T-helper 1 cell treated with Interleukin-12 subunit alpha and Interleukin-12 subunit beta and Interleukin-4 antibody, amounts not matched to agents 30 ng/mL and 1 ng/mL, for 36 hours (primary cell): ENCODE measurements at regions not wholly inside any gene's neighbourhood (a gene's known extent, or its start where the extent isn't known, plus 50 kb on each side); places are given as distances from the start of the nearest gene placed in this dataset.

Source experiments
- intact Hi-C: fragments of 100-400 bp; cut with micrococcal nuclease; formaldehyde crosslinking; loops from one replicate; pipeline ENCODE4 v1.15.1; 2024

- intact Hi-C loops: no loop called here
Measured at GRCh38 chr9:108519437-108519836, 336.3 kb downstream of the ACTL7B start.

DNA sequence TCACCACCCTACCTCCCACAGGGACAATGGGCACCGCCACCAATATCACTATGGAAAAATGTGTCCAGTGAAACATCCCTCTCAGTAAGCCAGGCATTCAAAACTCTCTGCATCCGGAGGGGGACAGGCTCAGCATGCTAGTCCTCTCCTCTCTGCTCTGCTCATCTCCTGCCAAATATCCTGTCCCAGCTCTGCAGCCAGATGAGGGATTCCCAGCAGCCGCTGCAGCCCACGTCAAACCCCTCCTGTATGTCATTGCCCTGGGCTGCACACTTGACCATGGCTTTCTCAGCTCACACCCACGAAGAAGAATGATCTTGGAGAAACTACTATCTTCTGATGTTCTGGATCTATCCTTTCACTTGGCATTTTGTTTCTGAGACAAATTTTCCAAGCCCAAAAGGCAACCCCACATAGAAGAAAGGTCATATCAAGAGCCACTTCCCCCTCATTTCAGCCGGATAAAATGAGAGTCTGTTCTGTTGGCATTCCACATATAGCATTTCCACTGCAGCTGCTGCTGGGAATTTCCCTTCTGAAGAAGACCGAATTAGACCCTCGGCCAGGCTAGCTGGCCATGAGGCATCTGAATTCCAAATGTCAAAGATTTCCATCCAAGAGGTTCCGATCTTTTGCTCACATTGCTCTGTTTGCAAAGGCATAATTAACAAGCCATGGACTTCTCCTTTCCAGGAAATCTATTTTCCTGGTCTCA, 338.0 kb downstream of the ACTL7B start:
- intact Hi-C loops: no loop called here

- intact Hi-C loops: no loop called here
Measured at GRCh38 chr9:108516391-108516790, 339.4 kb downstream of the ACTL7B start.

- intact Hi-C loops: no loop called here
Measured at GRCh38 chr9:108515856-108516255, 339.9 kb downstream of the ACTL7B start.

GRCh38 chr9:108512426-108513173, 343.2 kb downstream of the ACTL7B start:
- intact Hi-C loops: no loop called here

DNA sequence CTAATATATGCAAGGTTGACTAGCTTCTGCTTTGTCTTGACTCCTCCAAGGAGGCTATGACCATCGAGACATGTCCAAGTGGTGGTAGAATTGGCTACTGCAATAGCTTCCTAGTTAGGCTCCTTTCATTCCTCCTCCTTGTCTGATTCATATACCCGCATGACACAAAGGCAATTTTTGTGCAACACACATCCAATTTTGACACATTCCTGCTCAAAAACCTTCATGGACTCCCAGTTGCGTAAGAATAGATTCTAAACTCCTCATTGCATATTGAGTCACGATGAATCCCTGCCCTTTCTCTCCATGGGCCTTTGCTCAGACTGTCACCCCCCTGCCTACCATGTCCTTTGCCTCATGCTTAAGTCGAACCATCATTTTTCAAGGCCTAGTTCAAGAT, 344.5 kb downstream of the ACTL7B start:
- intact Hi-C loops: no loop called here

GRCh38 chr9:108496846-108497245, 358.9 kb downstream of the ACTL7B start:
- intact Hi-C loops: no loop called here

GRCh38 chr9:108489567-108489966, 366.2 kb downstream of the ACTL7B start:
- intact Hi-C loops: no loop called here

DNA sequence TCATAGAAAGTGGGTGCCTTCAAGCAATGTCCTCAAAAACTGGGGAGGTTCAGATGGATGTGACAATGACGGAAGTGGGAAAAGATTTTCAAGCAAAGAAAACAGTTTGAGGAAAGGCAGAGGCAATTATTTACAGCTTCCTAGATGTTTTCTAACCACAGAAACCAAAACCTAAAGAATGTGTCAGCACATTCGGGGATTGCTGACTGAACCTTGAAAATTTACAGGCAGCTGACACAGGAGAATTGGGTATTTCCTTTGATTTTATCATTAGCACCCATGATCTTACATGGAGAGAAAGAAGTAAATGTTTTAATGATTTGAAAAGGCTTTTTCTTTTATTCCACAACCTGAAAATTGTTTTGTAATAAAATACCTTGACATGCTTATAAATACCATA, 369.0 kb downstream of the ACTL7B start:
- intact Hi-C loops: no loop called here

DNA sequence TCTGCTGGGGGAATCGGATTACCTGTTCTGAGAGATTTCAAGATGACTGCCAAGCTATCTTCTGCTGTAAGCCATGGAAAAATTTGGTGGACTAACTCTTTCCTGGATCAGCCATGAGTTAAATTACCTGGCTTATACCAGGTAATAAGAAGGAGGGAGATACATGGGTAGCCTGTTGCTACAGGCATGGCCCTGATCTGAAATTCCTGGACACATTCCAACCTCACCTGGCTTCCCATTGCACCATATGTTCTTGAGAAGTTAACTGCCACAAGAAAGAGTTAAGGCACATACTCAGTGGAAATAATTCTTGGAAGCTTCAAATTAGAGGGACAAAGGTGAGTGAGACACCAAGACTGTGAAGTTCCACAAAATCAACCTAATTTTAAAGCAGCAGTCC, 371.3 kb downstream of the ACTL7B start:
- intact Hi-C loops: no loop called here

GRCh38 chr9:108483676-108484075, 372.1 kb downstream of the ACTL7B start:
- intact Hi-C loops: no loop called here

DNA sequence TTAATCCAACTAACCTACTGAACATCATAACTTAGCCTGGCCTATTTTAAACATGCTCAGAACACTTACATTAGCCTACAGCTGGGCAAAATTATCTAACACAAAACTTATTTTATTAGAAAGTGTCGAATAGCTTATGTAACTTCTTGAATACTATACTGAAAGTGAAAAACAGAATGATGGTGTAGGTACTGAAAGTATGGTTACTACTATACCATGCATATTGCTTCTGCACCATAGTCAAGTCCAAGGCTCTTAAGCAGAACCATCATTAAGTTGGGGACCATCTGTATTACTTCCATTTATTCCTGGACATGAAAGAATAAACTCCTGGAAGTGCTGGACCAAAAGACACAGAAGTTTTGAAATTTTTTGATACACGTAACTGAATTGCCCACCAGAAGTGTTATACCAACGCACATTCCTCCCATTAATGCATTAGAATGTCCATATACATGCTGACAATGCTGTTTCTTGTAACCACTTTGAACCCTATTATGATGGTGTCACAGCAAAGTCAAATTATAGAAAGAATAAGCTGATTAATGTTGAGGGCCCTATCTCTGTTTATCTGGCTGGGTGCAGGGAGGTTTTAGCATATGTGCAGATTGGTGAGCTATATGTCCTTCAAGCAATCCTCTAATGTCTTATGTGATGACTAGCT, 375.7 kb downstream of the ACTL7B start:
- intact Hi-C loops: no loop called here

DNA sequence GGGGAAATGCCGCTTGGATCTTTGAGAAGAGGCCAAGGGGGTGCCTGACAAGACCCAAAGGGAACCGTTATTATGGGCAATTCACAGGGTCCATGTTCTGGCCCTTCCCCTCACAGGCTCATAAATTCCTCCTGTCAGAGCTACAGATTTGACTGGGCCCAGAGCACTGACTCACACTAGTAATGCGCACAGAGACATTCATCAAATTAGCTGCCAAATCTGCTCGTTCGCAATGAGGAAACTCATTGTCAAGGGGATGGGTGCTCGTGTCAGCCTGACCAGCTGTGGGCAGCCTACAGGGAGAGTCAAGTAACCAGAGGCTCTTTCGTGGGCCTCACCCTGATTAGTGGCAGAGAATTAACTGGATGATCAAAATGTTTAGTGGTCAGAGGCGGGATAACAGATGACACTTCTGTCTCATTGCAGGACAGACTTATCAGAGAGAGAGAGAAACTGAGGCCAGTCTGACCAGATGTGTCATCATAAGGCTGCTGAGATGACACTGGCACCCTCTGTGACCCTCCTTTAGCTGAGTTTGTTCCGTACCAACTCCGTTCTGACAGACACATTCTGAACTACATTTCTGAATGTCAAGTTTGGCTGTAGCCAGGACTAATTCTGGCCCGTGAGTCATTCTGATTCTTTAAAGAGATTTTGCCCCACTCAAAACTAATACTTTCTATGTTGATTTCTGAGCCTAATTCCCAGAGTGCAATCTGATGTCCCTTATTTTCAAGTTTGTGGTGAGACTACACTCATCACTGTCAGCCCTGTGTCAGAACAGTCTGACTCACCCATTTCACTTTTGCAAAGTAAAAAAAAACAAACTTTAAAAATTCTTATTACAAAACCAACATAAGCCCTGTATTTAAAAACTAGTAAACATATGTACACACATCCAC, 377.1 kb downstream of the ACTL7B start:
- intact Hi-C loops: no loop called here

DNA sequence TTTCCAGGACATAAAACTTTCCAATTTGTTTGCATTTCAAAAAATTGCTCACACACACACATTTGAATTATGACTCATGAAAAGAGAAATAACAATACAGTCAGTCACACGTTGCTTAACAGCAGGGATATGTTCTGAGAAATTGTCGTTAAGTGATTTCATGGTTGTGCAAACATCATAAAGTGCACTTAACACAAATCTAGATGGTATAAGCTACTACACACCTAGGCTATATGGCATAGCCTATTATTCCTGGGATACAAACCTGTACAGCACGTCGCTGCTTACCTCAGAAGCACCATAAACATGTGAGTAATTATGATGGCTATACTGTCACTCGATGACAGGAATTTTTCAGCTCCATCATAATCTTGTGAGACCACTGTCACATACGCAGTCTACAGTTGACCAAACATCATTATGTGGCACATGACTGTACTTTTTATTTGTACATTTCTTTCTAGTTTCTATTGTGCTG, 378.2 kb downstream of the ACTL7B start:
- intact Hi-C loops: no loop called here

DNA sequence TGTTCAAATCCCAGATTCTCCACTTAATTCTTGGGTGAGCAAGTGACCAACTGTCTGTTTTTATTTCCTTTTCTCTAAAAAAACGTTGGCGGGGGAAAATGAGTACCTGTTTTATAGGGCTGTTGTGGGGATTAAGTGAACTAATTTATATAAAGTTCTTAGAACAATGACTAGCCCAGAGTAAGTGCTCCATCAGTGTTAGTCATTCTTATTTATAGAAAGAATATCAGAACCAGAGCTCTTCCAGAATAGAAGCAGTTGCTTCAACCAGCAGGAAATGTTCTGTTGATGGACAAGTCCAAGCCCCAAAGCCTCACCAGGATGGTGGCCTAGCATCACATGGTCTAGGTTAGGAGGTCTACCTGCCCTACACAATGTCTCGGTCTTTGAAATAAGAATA, 379.2 kb downstream of the ACTL7B start:
- intact Hi-C loops: no loop called here

GRCh38 chr9:108475813-108476212, 380.0 kb downstream of the ACTL7B start:
- intact Hi-C loops: no loop called here

- intact Hi-C loops: no loop called here
Measured at GRCh38 chr9:108474356-108474755, 381.4 kb downstream of the ACTL7B start.

DNA sequence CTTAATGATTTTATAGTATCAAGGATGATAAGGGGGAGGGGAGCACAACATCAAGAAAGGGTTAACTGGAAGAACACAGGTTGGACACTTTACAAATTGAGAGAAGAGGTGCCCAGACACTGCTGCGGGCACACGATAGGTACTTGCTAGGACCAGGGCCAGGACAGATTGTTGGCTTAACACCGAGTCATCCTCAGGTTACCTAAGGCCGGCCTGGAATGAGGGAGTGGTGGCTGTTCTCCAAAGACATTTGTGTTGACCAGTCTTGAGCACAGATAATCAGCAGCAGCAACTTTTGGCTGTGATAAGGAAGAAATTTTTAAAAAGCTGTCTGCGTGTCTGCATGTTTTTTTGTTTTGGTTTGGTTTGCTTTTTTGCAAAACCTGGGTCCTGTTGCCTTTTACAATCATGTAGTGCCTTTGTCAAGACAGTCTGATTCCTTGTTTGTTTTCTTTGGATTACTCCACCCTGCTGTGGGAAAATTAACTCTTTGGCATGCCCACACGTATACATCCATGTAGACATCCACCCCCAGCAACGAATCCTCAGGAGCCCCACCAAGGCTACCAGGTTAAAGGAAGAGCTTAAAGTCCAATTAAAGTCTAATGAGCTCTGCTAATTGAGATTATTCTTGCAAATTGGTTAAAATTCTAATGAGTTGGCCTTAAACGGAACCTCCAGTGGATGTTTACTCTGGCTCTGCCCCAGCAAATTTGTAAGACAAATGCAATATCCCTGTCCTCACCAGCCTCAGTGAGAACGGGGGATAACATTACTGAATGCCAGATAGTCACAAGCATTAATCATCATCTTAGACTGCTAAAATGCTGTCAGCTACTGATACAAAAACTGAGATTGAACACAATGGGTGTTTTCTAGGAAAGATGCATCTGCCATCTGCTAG, 382.3 kb downstream of the ACTL7B start:
- intact Hi-C loops: no loop called here

DNA sequence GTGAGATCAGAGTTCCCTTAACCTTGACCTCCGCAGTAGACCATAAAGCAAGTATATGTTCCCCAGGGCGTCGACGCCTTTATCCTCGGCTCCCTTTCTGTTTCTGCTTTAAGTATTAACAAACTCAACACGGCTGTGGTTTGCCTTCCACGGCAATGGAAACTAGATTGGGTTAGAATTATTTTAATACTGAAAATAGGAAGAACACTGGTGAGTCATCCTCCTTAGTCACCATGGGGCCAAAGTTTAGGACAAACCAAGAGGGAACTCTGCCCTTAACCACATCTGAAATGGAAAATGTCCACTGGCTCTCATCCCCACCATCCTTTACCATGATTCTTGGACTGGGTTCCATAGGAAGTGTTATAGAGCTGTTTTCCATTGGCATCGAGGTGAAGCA, 386.1 kb downstream of the ACTL7B start:
- intact Hi-C loops: loop anchor here (5.0 kb wide), 1 partner anchor 483 kb away; no protein-coding TSS in a partner anchor

- intact Hi-C loops: loop anchor here (5.0 kb wide), 1 partner anchor 484 kb away; no protein-coding TSS in a partner anchor
Measured at GRCh38 chr9:108468364-108468763, 387.4 kb downstream of the ACTL7B start.
